ENCODE measurements at regions not wholly inside any gene's neighbourhood (a gene's known extent, or its start where the extent isn't known, plus 50 kb on each side); places are given as distances from the start of the nearest gene placed in this dataset.

- TF ChIP-seq IRF3 (IDR thresholded peaks at IDR 0.05) = no peak
Measured at GRCh38 chr13:65921933-65922332, 1308.2 kb downstream of the PCDH9 start (continued).

GRCh38 chr13:65917731-65918130 is 1312.4 kb downstream of the PCDH9 start:
- intact Hi-C loops (cut with micrococcal nuclease; ENCODE audit: unreplicated experiment) (no loop called here), in situ Hi-C loops (cut with MboI) (no loop called here)
- Histone ChIP-seq H3K36me3 (ENCODE audit: control insufficient read depth in 2 of 2, insufficient read depth in 2 of 2, low read length in 1 of 2) (no peaks in the 10 kb centered on the region), H3K4me3 (no peak overlapping the region), H3K9me3 (replicated peaks; ENCODE audit: control insufficient read depth, insufficient read depth, low read length) (no peaks in the 10 kb centered on the region), H4K20me1 (ENCODE audit: control insufficient read depth, insufficient read depth) (no peaks in the 10 kb centered on the region), H3K9ac (ENCODE audit: control insufficient read depth, insufficient read depth, low read length) (no peak overlapping the region), H3K79me2 (ENCODE audit: control insufficient read depth, insufficient read depth, low read length) (no peaks in the 10 kb centered on the region), H3K4me2 (ENCODE audit: control insufficient read depth, insufficient read depth) (no peak overlapping the region), H3K27ac (ENCODE audit: control insufficient read depth, insufficient read depth) (no peak overlapping the region), H2AFZ (ENCODE audit: control insufficient read depth, low read depth, low read length) (no peak overlapping the region), H3K4me1 (ENCODE audit: control insufficient read depth, insufficient read depth, low read length) (no peaks in the 10 kb centered on the region), H3K27me3 (replicated peaks in 1 of 2; ENCODE audit: control insufficient read depth in 2 of 2, insufficient read depth in 2 of 2, low read length in 1 of 2) (no peaks in the 10 kb centered on the region)
- ChIA-PET SMC1A (ENCODE audit: uncharacterized antibody, unreplicated experiment) (no interaction called here), CTCF (no interaction called here), POLR2A (no interaction called here), RAD21 (ENCODE audit: unreplicated experiment) (no interaction called here)
- DNase-seq (ENCODE audit: low read depth, low spot score) = no peak
- ATAC-seq = no peak
- WGBS (ENCODE audit: insufficient coverage, insufficient replicate concordance, low lambda C conversion rate, missing lambda C conversion rate) = 44% methylated on average over 3 of the region's 3 CpGs
- TF ChIP-seq CBFB (IDR thresholded peaks at IDR 0.05; ENCODE audit: low read depth) = no peak
- no peak for TF ChIP-seq IKZF2 (IDR thresholded peaks at IDR 0.05)
- TF ChIP-seq USF2 (IDR thresholded peaks at IDR 0.05; ENCODE audit: borderline replicate concordance, low read depth, low read length) = no peak
- TF ChIP-seq MLLT1 (IDR thresholded peaks at IDR 0.05) = no peak
- BruUV-seq (replicated peaks) = no TSS peak
- no peak for FAIRE-seq
